Loucy (cell line): ENCODE measurements at regions not wholly inside any gene's neighbourhood (a gene's known extent, or its start where the extent isn't known, plus 50 kb on each side); places are given as distances from the start of the nearest gene placed in this dataset.

Experiments used
- H2AFZ ChIP-seq: fragments of 200-600 bp; sonication (generic); 2 replicates; pipeline ENCODE4 v1.6.0; 2016; ENCODE audit warnings: antibody characterized with exemption, mild to moderate bottlenecking, low read length, moderate library complexity
- H3F3A ChIP-seq: fragments of 200-600 bp; 2 replicates; pipeline ENCODE4 v1.6.0; 2016; ENCODE audit warnings: antibody characterized with exemption, low read depth, mild to moderate bottlenecking
- H3K27me3 ChIP-seq: fragments of 200-600 bp; sonication (generic); 2 replicates; pipeline ENCODE4 v1.6.1; 2014; ENCODE audit warnings: low read length, mild to moderate bottlenecking; ENCODE audit not compliant: insufficient read depth, poor library complexity, severe bottlenecking
- H3K36me3 ChIP-seq: fragments of 200-600 bp; sonication (generic); 2 replicates; pipeline ENCODE4 v1.6.1; 2016; ENCODE audit warnings: low read length; ENCODE audit not compliant: insufficient read depth
- H3K4me1 ChIP-seq: fragments of 200-600 bp; sonication (generic); 2 replicates; pipeline ENCODE4 v1.5.1; 2014; ENCODE audit warnings: low read length, mild to moderate bottlenecking; ENCODE audit not compliant: insufficient read depth, poor library complexity, severe bottlenecking
- H3K4me2 ChIP-seq: fragments of 200-600 bp; sonication (generic); 2 replicates; pipeline ENCODE4 v1.6.0; 2014; ENCODE audit warnings: antibody characterized with exemption, low read length, low read depth, mild to moderate bottlenecking; ENCODE audit not compliant: poor library complexity, severe bottlenecking
- H3K4me3 ChIP-seq: fragments of 200-600 bp; sonication (generic); 2 replicates; pipeline ENCODE4 v1.5.1; 2014; ENCODE audit warnings: low read length, mild to moderate bottlenecking, mixed read lengths; ENCODE audit not compliant: poor library complexity, severe bottlenecking
- H3K79me2 ChIP-seq: fragments of 200-600 bp; sonication (generic); 2 replicates; pipeline ENCODE4 v1.6.1; 2014; ENCODE audit warnings: low read length; ENCODE audit not compliant: insufficient read depth
- H3K9ac ChIP-seq: fragments of 200-600 bp; sonication (generic); 2 replicates; pipeline ENCODE4 v1.6.0; 2014; ENCODE audit warnings: mild to moderate bottlenecking, low read depth, low read length, moderate library complexity; ENCODE audit not compliant: poor library complexity, severe bottlenecking
- H3K9me2 ChIP-seq: fragments of 200-600 bp; sonication (generic); replicated peaks from 2 replicates; pipeline ENCODE4 v1.6.1; 2016; ENCODE audit warnings: low read depth, low read length, mixed read lengths
- H3K9me3 ChIP-seq: fragments of 200-600 bp; sonication (generic); 2 replicates; pipeline ENCODE4 v1.6.1; 2014; ENCODE audit warnings: mild to moderate bottlenecking, antibody characterized with exemption, low read length, low read depth; ENCODE audit not compliant: insufficient read depth
- H4K20me1 ChIP-seq: fragments of 200-600 bp; sonication (generic); 2 replicates; pipeline ENCODE4 v1.6.0; 2014; ENCODE audit warnings: antibody characterized with exemption, low read length, mild to moderate bottlenecking; ENCODE audit not compliant: insufficient read depth, poor library complexity, severe bottlenecking
- CTCF ChIP-seq: fragments of 200-600 bp; sonication (generic); conservative IDR thresholded peaks from 2 replicates; pipeline ENCODE4 v1.5.1; 2014; ENCODE audit warnings: mild to moderate bottlenecking, antibody characterized with exemption, low read length
- EZH2phosphoT487 ChIP-seq: fragments of 200-600 bp; IDR thresholded peaks from 2 replicates; pipeline ENCODE4 v1.6.1; 2018; ENCODE audit warnings: antibody characterized with exemption, mild to moderate bottlenecking, moderate library complexity, borderline replicate concordance

GRCh38 chr4:127246963-127247952, 385.5 kb upstream of the INTU start:
- Histone ChIP-seq H3K36me3 (no peaks in the 10 kb centered on the region), H4K20me1 (no peaks in the 10 kb centered on the region), H3K4me2 (no peak overlapping the region), H3K9me2 (no peaks in the 10 kb centered on the region), H3F3A (no peaks in the 10 kb centered on the region), H3K27me3 (no peaks in the 10 kb centered on the region), H3K4me1 (no peaks in the 10 kb centered on the region), H3K9me3 (no peaks in the 10 kb centered on the region), H3K9ac (no peak overlapping the region), H2AFZ (no peak overlapping the region), H3K79me2 (no peaks in the 10 kb centered on the region), H3K4me3 (no peak overlapping the region)
- TF ChIP-seq CTCF (no peak), EZH2phosphoT487 (no peak)

GRCh38 chr4:127249066-127249766, 383.5 kb upstream of the INTU start:
- Histone ChIP-seq H3F3A (no peaks in the 10 kb centered on the region), H3K4me2 (no peak overlapping the region), H3K4me3 (no peak overlapping the region), H3K36me3 (no peaks in the 10 kb centered on the region), H3K9me3 (no peaks in the 10 kb centered on the region), H3K4me1 (no peaks in the 10 kb centered on the region), H3K9me2 (no peaks in the 10 kb centered on the region), H3K79me2 (no peaks in the 10 kb centered on the region), H4K20me1 (no peaks in the 10 kb centered on the region), H2AFZ (no peak overlapping the region), H3K27me3 (no peaks in the 10 kb centered on the region), H3K9ac (no peak overlapping the region)
- no peak for TF ChIP-seq EZH2phosphoT487
- no peak for TF ChIP-seq CTCF

GRCh38 chr4:127249767-127250108, 383.0 kb upstream of the INTU start:
- no peak overlapping the region for H3K9ac ChIP-seq
- no peak overlapping the region for H3K4me2 ChIP-seq
- H3F3A ChIP-seq = no peaks in the 10 kb centered on the region
- TF ChIP-seq CTCF (no peak), EZH2phosphoT487 (no peak)
- no peaks in the 10 kb centered on the region for H4K20me1 ChIP-seq
- no peak overlapping the region for H2AFZ ChIP-seq
- no peaks in the 10 kb centered on the region for H3K27me3 ChIP-seq
- H3K4me1 ChIP-seq = no peaks in the 10 kb centered on the region
- no peaks in the 10 kb centered on the region for H3K79me2 ChIP-seq
- no peak overlapping the region for H3K4me3 ChIP-seq
- no peaks in the 10 kb centered on the region for H3K9me2 ChIP-seq
- H3K9me3 ChIP-seq = no peaks in the 10 kb centered on the region
- H3K36me3 ChIP-seq = no peaks in the 10 kb centered on the region
